T-helper 2 cell (primary cell): ENCODE measurements at regions not wholly inside any gene's neighbourhood (a gene's known extent, or its start where the extent isn't known, plus 50 kb on each side); places are given as distances from the start of the nearest gene placed in this dataset.

ENCODE experiments used
- DNase-seq, 5 experiments: peaks; one replicate each; pipeline versions ENCODE4 v3.0.0 to v3.0.0-alpha.2; 2012 to 2022

DNA sequence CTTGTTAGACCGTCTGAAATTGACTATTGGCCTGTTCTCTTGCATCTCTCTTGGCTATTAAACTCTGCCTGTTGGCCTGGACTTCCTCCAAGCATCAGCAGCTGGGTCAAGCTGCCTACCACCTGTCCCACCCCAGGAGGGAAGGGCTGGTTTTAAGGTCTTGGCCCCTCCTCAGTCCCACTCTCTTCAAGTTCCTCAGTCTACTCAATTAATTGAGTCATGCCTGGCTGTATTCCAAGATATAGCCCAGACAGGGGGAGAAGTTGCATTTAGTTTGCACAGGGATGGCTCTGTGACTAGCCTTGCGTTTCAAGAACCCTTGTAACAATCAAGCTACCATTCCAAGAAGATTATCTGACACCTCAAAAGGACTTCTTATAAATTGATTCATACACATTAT, 113.8 kb upstream of the GLI3 start:
- no peak for DNase-seq

DNA sequence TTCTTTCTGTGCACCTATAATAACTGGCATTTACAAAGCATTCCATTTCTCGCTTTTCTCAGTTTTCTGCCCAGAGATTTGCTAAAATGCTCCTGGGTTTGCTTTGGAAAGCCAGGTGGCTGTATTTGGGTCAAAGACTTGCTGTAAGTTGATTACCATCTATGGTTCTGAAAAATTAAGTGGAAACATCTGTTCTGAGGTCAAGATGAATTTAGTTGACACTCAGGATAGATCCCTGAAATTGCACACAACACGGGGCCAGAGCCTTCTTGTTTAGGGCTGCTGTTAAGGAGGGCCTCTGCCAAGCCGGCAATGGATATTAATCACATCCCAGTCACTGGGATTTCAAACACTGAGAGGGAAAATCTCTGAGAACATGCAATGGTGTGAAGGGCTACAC, 111.6 kb upstream of the GLI3 start:
- no peak for DNase-seq

DNA sequence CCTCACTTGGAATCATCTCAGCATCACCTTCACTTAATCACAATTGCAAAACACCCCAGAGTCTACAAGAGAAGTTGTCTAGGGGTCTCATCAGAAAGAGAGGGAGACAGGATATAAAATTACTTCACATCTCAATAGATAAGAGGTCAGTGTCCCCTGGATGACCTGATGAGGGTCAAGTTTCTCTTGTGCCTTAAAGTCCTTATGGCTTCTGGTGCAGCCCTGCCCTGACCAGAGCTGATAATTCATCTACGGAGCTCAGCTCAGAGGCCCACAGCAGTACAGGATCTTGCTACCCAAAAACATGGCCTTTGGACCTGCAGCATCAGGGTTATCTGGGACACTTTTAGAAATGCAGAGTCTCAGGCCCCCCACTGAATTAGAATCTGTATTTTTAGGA, 111.1 kb upstream of the GLI3 start:
- no peak for DNase-seq

DNA sequence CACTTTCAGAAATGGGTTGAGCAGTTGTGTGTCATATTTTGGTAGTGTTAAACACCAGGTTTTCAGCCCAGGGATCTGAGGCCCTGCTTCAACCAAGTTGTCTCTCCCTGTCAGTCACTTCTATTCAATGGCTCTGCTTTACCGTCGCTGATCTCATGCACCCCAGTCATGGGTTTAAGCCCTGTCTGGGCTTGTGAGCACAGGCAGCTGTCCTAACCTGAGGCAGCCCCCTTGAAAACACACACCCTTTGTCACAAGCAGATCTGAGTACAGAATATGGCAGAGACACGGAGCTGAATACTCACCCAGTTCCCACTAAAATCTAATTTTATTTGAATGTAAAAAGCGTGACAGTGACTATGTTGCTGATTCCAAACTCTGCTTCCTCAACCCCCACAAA, 110.6 kb upstream of the GLI3 start:
- DNase-seq, result no peak

DNA sequence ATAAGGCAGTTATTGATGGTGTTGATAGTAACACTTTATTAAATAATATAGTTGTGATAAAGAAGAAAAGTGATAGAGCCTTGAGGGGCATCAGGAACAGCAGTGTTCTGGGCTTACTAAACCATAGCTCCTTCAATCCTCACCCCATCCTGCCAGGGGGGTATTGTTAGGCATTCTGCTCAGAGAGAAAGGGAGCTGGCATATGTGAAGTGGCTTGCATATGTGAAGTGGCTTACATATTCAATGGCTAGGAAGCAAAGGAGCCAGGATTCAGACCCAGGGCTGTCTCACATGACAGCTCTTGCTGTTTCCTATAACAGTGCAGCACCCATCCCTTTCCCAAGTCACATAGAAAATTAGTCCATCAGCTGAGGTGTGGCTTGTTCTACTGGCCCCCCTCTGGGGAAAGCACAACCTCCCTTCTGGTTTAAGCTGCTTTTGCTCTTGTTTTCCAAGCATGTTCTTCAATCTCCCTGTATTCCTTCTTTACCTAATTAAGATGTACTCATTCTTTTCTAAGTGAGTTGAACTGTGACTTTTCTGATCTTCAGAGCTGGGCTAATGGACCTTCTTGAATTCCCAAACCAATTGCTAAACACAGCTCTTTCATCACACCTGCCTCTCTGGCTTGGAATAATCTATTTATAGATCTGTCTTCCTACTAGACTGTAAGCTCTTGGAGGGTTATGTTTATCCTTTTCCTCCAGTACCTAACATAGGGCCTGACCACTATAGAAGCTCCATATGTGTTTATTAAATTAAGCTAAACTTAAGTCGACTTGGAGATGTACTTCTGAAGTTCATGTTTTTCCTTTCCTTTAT, 108.7 kb upstream of the GLI3 start:
- no peak for DNase-seq

DNA sequence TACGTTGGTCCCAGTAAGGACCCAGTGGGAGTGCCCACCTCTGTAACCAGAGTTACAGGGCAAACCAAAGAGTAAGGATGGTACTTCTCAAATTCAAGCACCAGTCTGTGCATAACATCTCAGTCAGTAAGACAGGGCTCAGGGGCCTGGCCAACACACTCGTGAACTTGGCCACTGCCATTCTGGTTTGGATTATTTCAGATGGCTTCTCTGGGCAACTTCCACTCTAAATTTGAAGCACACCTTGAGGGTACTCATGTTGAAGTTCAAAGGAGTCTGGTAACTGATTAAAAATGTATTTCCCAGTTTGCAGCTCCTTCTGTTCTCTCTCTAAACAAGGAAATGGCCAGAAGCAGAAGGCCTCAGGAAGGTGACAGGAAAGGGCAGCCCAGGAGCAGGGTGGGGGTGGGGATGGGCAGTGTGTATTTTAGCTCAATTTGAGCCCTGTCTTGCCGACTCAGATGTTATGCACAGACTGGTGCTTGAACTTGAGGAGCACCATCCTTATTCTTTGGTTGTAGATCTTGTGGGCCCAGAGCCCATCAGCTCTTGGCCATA, 107.3 kb upstream of the GLI3 start:
- DNase-seq, result no peak

DNA sequence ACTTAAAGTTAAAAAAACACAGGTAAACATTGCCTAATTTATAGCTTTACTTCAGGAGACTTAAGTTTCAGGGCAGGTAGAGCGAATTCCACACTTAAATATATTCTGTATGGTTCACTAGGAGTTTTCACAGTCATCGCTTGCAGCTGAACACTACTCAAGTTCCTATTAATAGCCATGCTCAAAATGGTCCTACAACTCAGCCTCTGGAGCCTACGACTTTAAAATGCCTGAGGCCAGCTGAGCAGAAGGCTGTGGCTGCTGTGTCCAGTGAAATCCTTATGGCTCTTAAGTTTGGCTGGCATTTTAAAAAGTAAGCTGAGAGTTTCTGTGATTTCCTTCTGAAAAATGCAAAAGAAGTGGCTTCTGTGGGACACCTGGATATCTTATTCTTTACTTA, 105.4 kb upstream of the GLI3 start:
- DNase-seq, result no peak

DNA sequence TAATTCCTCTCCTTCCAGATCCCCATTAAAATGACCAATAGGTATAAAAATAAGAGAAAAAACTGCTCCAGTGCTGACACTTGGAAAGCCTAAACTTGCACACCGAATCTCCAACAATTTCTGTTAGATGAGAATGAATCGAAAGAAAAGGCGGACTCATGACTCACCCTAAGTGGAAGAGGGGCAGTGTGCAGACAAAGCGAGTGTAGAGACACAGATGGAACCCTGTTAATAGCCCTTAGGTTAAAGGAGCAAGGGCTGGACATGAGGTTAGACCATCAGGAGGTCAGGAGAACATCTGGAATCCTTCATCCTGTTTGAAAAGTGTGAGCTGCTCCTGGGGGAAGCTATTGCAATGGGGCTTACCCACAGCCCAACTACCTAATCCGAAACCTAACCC, 103.4 kb upstream of the GLI3 start:
- DNase-seq, result no peak

DNA sequence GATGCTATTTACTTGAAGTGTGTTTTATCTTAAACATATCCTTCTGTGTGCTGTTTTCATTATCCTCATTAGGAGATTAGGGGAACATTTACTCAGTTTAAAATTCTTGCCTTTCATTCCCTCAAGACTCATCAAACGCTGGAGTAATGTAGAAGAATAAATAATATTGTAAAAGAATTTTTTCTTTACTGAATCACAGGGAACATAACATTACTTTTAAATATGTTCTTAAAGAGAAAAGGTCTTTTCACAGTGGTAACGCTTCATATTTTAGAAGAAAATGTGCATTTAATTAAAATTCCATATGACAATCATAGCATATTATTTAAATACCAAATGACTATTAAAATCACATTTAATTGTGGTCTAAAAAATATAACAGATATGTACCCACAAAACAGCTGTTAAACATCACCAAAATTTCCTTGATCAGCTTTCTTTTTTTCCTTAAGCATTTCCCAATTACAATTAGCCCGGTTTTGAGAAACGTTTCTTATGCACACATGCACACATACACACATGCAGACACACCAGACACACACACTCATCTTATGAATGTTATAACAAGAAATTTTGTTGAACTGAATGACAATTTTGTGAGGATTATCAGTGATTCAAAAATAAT, 102.0 kb upstream of the GLI3 start:
- no peak for DNase-seq

DNA sequence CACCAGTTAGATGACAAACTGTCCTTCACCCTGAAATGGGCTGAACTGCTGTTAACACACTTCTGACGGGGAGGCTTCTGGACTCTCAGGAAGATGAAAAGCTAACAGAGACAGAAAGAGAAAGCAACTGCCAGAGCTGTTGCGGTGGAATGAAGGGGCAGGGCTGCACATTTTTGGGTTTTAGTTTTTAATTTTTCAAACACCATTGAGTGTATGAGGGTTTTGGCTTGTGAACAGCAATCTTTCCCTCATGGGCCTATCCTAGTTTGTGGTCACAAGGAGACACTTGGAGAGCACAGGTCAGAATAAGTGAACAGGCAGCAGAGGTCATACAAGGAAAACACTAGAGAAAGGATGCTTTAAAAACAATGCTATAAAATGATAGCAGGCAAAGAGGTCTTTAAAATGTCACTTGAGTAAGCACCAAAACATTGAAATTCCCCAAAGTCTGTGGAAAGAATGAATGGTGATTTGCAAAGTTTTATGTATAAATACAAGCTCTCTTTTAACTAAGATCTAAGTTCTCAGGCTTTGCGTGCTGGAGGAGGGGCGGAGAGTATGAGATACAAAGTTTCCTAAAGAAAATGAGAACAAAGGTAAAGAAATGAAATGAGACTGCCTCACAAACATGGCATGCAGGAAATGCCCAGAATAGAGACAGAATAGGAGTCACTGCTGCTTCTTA, 101.4 kb upstream of the GLI3 start:
- no peak for DNase-seq

DNA sequence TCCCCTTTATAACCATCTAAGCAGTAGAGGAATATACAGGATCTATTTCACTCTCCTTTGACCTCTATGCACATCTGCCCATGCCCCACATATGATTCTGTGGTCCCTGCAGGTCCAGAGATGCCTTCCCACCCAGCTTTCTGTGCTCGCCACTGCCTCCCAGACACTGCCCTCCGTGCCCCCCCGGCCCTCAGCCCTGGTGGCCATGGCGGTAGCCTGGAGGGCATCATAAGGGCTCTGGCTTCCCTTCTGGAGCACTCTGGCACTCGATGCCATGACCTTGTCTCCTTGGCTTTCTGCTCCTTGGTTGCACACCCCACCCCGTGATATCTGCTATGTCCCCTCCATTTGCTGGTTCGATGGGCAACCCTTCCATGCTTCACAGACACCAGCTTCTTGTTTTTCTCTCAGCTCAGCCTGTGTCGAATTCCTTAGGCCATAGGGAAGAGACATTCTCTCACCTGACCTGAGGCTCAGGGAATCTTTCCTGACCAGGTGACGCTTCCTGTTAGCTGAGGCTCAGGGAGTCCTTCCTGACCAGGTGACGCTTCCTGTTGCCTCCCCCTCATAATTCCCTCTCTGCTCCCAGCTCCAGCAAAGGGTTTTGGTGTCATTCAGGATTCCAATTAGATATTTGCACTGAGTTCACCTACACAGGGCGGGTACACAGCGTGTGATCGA, 100.4 kb upstream of the GLI3 start:
- no peak for DNase-seq

DNA sequence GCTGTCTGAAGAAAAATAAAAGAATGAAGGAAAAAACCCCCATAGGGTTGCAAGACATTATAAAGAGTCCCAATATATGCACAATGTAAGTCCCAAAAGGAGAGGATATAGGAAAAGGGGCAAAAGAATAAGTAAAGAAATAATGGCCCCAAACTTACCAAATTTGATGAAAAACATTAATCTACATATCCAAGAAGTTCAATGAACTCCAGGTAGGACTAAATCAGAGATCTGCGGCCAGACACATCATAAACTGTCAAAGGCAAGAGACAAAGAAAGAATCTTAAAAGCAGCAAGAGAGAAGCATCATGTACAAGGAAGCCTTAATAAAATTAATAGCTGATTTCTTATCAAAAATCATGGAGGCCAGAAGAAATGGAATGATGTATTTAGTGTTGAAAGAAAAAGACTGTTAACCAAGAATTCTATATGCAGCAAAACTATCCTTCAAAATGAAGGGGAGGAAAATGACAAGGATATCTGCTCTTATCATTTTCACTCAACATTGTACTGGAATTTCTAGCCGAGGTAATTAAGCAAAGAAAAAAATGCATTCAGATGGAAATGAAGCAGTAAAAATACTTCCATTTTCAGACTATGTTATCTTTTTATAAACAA, 95.7 kb upstream of the GLI3 start:
- no peak for DNase-seq

DNA sequence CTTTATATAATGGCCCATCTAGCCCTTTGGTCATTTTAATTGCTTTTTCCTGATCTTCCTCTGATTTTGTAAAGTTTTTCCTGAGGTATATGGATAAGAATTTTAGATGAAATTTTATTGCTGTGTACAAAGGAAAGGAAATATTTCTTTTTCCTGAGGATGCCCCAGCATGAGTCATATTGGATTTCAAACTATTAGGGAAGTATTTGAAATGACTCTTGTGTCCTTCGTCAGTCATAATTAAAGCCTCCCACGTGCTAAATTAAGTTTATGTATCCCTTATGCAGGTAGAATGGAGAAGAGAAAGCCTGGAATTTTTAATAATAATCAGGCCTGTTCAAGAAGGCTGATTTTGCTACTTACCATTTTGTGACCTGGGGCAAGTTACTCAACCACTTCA, 82.6 kb upstream of the GLI3 start:
- no peak for DNase-seq

DNA sequence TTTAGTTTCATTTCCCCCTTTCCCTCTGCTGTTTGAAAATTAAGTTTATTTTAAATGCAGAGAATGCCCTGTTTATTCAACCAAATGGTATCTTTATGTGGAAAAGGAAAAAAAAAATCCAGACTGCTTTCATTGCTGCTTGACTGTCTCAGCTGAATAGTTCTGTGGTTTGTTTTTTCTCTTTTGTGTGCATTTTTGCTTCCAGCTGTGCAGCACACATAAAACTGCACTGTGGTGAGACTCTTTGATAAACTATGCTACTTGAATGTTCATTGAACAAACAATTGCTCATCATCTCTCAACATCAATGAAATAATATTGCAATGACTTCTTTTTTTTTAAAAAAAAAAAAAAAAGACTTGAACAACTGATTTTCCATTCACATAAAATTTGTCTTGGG, 78.6 kb upstream of the GLI3 start:
- no peak for DNase-seq

DNA sequence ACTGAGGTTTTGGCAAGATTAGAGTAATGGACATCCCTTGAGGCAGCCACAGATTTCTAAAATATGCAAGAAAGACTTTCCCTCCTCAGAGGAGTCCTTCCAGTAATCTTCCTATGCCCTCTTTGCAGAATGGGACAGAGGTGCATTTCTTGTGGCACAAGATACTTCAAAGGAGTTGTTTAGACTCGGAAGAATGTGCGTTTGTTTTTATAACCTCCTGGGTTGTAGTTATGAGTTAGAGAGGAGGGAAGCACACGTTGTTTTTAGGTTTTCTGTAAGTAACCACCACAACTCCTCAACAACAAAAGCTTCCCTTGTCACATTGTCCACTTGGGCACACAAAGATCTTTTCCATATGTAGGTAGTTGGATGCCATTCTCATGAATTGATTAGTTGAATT, 78.1 kb upstream of the GLI3 start:
- no peak for DNase-seq

DNA sequence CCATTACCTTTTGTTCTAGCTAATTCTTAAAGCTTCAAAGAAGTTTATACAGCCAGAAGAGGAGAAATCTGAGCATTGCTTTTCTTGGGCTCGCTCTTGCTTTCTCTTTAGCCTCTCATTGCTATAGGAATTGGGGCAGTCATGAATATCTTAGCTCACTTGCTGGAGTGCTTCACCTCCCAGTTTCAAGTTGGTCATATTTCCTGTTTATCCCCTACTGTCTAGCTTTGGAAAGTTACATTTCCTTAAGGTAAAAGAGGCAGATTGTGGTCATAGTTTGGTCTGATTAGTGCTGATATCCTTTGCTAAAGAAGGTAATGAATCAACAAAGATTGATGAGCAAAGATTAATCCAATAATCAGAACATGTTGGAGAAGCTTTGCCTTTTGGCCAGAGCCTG, 77.7 kb upstream of the GLI3 start:
- no peak for DNase-seq

DNA sequence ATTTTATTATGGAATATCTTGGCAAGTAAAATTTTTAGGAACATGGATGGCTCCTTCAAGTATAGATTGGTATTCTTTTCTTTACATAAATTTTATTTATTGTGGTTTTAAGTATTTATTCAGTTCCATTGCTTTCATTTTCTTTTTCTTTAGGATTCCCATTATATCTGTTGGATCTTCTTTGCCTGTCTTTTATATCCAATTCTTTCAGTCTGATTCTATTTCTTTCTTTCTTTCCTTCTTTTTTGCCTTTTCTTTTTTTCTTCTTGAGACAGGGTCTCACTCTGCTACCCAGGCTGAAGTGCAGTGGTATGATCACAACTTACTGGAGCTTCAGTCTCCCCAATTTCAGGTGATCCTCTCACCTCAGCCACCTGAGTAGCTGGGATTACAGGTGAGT, 74.2 kb upstream of the GLI3 start:
- DNase-seq, result no peak

DNA sequence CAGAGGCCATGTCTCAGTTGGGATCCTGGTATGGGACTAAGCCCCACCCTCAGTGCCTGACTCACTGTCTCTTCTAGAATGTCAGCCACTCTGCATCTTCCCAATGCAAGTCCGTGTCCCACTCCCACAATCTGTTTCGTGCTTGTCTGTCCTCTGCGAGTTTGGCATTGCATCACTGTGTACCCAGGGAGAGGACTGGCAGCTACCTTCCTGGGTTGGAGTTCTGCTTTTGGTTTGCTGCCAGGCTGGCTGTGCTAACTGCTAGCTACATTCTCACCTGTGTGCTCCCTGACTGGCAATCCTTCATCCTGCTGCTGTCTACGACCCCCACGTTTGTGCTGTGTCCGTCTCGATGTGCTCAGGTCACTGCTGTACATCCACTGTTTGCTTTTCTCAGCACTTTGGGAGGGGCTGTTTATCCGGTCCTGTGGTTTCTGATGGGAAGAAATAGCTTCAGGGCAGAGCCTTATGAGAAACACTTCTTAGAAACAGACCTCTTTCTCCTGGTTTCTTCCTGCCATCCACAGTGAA, 56.0 kb upstream of the GLI3 start:
- no peak for DNase-seq

DNA sequence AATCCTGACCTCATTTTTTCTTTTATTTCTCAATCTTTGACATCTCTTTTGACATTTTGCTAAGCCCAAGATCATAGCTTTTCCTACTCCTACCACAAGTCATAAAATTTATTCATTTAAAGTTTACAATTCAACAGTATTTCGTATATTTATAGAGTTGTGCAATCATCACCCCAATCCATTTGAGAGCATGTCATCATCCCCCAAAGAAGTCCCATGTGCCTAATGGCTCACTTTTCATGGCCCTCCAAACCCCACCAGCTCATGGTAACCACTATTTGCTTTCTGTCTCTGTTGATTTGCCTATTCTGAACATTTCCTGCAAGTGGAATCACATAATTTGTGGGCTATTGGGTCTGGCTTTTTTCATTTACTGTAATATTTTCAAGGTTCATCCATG, 52.5 kb upstream of the GLI3 start:
- no peak for DNase-seq
